Fibroblast of skin of abdomen (primary cell): ENCODE measurements at regions not wholly inside any gene's neighbourhood (a gene's known extent, or its start where the extent isn't known, plus 50 kb on each side); places are given as distances from the start of the nearest gene placed in this dataset.

Experiments
- DNase-seq: peaks from one replicate; pipeline ENCODE4 v3.0.0-alpha.2; 2013

DNA sequence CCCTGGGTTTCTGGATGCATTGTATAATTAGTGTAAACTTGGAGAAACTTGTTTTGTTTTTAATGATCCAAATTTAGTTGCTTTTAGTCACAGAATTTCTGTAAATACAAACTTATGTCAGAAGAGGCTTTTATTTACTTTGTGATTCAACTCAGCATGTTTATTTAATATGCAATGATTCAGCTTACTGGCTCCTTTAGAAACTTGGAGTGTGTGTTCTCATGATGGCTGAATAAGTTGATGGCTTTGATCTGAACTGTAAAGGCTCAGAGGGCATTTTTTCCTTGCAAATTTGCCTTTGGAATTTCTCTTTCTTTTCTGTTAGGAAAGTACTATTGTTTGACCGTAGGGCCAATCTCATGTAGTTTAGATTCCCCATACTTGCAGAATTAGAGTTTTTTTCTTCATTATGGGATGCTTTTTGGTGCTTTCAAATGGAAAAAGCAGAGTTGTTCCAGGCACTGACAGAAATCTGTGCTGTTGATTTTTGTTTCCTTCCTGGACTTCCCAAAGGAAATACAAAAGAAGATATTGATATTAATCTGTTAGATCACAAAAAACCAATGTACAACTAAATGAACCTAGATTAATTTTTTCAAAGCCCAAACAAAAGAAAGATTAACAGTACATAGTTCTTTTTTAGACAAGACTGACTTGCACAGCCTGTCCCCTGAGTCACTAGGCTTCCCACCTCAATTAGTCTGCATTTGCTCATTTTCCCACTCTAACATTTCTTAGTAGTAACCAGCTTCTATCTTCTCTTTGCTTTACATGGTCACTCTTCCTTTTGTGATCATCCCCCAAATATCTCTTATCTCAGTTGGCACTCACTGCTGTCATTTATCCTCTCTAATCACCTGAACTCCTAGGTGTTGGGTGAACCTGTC is 96.8 kb upstream of the AGR3 start:
- peak; percentile 26 for DNase-seq

DNA sequence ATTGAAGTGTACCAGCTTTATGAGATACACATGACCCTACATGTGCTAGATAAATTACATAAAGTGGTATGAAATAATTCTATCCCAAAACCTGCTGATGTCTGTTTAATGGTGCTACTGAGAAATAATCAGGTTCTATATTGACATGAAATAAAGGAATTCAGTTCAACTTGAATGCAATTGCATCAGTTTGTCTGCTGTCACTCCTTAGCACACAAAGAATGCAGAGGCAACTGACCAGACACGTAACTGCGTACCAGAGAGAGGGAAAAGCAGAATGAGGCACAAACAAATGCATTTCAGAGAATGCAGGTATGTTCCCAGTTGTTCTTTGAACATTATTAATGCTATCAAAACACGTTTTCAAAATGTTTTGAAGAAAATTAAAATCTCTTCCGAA is 98.8 kb upstream of the AGR3 start:
- DNase-seq = no peak

DNA sequence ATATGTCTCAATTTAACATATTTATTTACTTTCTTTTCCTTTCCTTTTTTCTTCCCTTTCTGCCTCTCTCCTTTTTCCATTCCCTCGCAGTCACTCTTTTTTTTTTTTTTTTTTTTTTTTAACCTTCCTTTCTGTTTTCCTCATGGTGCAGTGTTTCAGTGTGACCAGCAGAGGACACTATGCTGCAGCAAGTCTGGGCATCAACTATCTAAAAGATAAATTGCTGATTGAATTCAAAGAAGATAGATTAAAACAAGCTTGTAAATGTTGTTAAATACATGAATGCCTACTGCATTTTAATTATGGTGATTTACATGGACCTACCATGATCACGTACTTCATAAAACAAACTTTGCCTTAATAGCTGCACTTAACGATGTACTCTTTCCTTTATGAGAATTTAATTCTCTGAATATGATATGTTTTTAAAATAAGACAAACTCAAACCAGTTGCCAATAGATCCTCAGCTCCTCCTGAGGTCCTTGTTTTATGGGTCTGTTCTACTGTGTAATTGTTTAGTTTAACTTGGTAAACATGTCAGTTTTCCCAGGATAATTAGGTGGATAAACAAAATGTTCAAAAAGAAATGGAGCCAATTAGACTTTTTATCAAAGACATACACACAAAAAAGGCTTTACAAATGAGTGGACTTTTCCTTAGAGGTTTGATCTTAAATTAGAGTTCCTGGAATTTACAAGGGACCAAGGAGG is 101.0 kb upstream of the AGR3 start:
- DNase-seq = peak; percentile 45

DNA sequence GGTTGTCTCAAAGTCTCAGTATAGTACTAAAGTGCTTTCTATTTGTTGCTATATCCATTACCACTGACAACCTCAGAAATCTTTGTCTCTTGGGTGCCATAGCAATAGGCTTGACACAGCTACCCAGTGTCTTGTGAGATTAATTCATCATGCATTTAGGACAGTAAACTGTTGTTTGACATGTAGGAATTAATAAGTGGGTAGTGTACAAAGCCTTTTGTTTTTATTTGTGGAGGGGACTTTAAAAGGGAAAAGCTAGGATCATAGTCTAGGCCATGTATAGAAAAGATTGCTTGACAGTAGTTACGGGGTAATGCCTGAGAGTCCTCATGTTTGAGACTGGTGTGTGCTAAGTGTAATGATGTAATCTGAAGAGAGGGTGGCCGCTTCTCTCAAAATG is 102.6 kb upstream of the AGR3 start:
- DNase-seq = no peak

DNA sequence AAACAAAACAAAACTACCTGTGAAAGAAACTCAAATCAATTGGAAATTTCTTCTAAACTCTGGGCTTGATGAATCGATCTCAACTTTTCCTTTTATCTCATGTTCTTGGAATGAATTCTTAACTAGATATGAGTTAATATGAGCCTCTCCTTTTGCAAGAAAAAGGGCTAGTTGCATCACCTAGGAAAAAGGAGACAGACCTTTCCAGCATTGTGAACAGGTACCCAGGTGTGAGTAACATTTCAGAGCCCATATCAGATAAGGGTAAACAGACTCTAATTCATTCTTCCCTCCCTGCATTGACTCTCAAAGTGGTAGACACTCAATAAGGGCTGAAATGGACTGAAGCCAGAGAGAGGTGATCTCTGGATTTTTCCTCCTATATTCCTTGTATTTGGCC is 103.8 kb upstream of the AGR3 start:
- DNase-seq = no peak

DNA sequence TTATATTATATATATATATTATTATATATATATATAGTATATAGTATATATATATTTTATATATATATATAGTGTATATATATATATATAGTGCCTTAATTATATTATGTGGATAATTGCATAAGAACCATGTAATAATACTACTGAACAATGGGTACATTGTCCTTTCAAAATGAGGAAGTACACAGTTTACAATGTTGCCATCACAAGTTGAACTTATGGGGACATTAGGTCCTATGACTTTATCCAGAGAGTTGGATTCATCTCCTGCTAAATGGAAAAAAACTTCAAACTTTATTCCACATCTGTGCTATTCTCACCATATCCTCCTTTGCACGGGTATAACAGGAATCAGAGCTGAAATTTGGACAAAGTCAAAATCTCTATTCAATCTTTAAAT is 105.0 kb upstream of the AGR3 start:
- DNase-seq = no peak

DNA sequence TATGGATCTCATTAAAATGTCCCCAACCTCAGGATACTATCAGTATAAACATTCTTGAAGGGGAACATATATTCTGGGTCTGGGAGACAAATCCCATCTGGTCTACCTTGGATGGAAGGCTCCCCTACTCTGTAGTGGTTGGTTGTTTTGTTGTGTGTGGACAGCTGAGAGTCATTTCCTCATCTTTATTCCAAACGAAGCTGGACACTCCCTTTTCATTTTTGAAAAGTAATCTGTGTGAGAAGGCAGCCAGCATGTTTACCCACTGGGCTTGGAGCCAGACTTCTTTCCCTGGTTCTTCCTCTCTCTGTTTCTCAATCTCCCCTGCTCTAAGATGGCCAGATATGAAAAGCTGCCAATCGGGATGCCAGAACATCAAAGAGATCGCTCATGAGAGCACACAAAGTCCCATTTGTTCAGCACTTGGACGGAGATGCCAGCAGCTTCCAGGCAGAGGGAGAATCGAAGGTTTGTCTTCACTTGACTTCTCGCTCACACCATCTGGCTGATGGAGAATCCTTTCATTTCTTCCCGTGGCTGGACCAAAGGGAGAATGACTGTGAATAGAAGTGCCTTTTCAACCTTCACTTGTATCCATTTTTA is 108.1 kb upstream of the AGR3 start:
- DNase-seq = peak; percentile 55

DNA sequence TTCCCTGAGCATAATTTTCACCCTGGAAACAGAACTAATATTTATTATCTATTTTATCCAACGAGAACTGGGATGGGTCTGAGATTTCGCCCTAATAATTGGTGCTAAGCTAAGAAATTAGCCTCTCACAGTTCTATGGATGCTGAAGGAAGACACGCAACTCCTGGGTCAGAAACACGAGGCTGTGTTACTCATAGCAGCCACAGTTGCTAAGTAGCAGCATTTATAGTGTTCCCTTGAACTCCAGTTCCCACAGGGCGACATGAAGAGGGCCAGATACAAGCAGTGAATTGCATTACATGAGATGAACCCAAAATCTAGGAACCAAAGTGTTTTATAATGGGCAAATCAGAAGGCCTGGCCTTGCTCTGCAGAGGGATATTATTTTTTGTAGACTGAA is 109.8 kb upstream of the AGR3 start:
- no peak for DNase-seq

DNA sequence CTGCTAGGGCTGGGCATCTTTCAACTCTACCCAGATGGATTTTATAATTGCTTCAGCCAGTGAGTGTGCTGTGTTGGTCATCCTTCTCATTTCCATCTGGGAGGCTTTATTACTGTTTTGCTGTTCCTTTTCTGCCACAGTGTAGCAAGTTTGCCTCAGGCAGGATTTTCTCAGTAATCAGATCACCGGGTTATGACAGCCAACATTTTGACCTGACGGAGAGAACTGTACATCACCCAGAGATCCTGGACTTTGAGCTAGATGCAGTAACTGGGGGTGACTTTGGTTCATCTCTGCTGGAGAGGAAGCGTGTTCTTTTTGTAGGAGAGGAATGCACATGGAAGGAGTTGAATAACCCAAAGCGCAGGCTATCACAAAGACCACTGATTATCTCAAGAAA is 111.8 kb upstream of the AGR3 start:
- no peak for DNase-seq

DNA sequence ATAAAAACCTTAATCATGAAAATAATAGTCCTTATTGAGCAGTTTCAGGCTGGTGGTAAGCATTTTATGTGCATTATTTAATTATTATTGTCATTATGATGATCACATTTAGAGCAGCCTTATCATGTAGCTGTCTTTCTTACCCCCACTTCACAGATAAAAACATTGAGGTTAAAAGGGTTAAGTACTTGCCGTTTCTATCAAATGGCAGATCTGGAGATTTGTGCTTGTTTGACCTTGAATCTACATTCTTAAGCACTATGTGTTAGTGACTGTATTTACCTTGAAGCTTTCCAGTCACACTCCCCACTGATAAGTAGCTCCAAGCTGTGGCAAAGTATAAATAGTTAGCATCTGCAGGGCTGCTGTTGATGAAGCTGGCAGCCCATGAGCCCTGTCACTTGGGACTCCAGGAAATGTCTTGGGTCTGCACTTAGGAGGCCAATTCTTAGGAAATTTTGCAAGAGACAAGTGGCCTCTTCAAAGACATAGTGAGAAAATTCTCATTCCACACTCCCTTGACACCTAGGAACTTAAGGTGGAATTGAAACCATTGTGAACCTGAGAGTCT is 116.8 kb upstream of the AGR3 start:
- no peak for DNase-seq

DNA sequence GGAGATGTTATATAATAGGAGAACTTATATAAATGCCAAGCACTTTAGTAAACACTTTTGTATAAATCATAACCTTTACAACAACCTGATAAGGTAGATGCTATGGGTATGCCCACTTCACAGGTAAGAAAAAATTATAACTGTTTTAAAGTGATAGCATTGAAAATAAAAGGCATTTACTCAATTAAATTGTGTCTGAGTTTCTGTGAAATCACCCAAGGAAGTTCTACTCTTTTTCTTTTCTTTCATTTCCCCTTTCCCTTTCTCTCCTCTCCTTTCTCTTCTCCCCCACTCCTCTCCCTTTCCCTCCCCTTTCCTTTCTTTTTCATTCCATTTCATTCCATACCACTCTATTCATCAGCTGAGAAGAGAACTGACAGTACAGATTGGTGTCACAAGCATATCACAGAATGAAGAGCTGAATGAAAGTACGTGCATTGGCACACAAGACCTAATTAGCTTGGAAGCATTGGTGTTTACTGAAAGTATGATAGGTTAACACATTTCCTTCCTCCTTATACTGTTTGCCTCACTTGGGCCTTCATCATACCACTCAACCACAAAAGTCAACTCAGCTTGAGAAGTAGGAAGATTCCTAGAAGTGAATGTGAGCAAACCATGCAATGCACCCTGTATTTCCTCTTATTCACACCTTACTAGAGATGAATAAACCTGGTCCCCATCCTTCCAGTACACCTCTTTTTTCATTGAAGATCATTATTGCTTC is 117.9 kb upstream of the AGR3 start:
- DNase-seq = no peak

DNA sequence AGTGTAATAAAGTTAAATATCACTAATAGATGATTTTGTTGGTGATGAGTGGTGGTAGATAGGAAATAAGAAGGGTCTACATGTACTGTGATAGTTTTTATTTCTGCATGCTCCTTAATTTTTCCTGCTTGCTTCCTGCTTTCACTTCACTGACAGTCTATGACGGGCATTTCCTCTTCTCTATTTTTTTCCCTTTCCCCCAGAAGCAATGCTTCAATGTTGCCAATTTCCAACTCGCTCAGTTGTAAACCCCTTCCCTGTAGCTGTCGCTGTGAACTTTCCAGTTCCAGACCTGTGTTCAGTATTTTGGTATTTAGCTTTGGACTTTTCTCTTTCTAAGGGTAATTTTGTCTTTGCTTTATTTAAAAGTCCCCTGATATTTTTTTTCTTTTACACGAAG is 123.5 kb upstream of the AGR3 start:
- DNase-seq = no peak

DNA sequence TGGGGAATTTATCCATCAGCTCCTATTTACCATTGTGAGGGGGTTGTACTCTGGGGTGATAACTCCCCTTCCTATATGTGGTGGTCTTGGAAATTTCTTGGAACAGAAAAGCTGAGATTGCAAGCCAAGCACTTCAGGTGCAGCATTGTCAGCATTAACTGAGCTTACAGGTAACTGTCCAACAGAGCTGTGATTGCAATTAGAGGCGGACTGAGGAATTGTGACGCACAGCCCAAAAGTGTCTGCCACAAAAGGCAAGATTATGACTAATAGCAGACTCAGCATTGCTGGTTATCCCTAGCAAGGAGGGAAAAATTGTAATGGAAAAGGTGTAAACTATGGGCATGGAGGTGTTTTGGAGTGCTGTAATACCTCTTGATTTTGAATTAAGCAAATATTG is 126.1 kb upstream of the AGR3 start:
- DNase-seq = no peak

DNA sequence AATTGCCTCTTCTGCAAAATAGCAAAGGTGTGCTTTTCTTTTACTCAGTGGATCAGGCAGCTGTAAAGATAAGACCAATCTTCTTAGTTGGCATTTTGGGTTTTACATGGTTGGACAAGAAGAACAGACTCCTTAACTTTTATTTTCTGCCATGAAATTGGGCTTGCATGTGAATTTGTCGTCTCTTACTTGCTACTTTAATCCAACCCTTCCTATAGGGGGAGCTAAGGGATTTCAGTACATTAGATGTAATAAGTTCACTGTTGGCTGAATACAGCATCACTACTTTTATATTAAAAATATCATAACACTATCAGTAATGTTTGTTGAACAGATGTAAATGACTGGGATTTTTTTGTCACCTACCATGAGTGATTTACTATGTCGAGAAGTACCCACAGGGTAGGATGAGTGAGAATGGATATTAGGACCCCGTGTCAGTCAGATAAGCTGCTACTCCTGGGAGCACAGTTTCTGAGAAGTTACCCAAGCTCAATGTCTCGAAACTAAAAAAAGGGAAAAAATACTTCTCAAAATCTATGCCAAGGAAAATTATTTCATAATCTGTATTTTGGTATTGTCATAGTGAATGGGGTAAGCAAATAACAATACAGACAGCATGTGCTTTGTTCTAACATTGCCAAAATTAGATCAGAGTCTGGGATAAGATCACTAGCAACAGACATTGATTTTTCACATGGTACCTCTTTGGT is 127.4 kb upstream of the AGR3 start:
- peak; percentile 18 for DNase-seq

DNA sequence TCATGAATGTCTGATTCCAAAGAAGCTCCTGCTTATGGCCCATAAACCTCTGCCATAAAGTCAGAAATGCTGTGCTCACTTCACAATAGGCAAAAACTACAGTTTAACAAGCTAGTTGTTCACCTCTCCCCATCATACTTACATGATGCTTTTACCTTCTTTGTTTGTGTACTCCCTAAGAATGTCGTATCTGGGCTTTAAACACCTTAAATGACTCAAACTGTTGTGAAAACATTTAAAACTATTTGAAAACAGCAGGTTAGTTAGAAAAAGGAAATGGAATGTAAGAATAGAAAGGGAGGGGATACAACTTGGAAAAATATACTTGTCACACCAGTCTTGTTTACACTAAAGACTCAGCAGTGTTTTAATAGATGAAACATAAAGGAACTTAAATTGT is 128.2 kb upstream of the AGR3 start:
- DNase-seq = no peak

DNA sequence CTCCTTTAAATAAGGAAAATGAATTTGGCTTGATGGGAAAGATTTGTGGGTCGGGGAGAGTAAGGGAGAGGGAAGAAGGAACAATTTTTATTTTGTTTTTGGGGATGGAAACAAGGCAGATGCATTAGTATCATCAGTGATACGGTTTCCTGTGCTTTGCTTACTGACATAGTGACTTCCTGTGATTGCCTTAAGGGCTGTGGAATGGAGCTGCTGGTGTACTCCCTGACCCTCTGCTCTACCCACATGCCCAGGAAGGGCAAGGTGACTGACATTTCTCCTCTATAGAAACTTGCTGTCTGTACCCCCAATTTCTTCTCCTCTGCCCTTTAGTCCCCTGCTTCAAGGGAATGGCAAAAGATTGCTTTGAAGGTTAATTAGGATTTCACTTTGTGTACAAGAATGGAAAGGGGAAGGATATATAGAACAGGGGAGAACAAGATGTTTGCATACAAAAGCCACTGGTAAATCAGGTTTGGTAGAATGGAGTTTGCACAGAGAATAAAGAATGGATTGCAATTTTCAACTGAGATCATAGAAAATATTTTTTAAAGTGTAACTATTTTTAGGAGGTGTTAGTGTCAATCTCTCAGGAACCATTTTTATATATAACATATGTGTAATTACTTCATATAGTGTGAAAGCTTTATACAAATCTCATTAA is 129.0 kb upstream of the AGR3 start:
- DNase-seq = no peak

DNA sequence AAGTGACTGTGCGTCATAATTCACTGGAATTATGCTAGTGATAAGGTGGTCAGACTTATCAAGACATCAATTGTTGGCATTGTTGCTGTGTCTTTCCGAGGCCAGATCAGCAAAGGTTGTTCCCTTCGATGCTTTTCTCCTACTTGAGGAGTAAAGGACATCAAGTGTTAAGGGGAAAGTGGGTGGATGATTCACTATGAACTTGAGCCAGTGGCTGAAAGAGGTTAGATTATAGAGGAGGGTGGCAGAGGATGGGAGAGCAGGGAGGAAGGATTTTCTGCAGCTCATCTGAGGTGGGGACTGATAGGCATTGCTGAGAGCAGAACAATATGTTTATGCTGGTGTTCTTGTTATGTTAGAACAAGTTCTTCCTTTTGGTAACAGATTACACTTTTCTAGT is 131.4 kb upstream of the AGR3 start:
- no peak for DNase-seq

DNA sequence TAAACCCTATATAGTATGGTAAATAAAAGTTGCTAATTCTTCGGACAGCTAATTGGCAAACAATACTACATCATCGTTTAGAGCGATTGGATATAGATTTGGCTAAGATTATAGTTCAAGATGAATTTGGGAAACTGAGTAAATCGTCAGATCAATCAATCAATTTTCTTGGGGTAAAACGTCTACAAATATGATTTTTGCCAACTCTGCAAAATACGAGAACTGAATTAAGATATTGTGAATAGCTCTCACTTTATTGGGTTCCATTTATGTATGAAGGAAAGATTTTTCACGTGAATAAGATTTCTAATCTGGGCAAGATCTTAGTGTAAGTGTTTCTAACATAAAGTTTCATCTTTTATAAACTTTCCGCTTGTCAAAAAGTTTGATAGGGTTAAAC is 132.9 kb upstream of the AGR3 start:
- no peak for DNase-seq

DNA sequence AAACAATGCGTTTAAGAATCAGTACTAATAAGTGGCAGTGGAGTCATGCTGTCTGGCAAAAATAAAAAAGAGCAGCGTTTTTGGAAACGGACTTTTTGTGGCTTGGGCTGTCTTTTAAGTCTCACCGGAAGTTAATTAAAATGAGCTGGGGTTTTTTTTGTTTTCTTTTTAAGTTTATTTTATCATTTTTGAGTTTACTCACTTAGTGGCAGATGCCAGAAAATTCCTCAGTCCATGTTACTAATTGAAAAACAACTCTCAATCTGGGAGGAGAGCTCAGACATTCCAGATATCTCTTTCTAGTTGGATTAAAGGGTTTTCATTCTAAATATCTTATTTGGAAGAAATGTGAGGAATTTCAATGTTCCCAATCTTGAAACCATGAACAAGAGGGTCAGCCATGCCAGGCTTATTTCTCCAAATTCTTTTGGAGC is 133.8 kb upstream of the AGR3 start:
- peak; percentile 68 for DNase-seq

DNA sequence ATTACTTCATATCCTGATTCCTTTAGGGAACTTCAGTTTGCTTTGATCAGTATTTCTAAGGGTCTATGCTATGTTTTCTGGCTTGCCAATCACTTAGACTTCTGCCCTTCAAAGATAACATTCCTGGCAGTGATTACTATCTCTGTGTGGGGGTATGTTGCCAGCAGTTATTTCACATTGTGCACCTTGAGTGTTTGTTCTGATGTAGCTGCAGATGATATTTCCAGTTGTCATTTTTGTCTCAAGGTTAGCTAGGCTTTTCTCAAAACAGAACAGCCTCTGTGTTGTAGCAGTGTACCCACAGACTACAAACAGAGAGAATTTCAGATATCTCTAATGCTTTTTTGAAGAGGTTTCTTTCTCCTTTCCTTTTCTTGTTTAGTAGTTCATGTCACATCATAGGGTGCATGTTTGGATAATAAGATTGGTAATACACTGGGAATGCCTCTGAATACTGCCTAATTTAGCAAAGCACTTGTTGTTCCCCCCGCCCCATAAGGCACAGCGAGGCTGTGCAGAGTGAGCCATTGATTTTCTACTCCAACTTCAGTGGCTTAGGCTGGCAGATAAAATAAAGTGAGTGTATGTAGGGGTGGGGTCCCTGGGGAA is 134.7 kb upstream of the AGR3 start:
- no peak for DNase-seq

DNA sequence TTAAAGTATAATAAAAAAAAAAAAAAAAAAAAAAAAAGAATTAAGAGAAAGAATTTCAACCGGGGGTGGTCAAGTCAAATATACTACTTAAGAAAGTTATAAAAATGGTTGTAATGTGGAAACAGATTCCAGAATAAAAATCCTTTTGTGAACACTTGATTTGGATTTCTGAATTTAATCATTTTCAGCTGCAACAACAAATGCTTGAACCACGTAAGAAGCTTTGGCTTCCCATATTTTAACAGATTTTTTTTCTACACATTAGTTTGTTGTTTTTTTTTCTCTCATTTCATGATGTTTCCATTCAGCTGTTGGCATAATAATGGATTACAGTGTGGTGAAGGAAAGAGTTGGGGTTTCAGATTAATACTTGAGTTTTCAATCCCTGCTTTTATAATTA is 137.3 kb upstream of the AGR3 start:
- DNase-seq = peak; percentile 52
